ENCODE measurements at regions not wholly inside any gene's neighbourhood (a gene's known extent, or its start where the extent isn't known, plus 50 kb on each side); places are given as distances from the start of the nearest gene placed in this dataset.

DNA sequence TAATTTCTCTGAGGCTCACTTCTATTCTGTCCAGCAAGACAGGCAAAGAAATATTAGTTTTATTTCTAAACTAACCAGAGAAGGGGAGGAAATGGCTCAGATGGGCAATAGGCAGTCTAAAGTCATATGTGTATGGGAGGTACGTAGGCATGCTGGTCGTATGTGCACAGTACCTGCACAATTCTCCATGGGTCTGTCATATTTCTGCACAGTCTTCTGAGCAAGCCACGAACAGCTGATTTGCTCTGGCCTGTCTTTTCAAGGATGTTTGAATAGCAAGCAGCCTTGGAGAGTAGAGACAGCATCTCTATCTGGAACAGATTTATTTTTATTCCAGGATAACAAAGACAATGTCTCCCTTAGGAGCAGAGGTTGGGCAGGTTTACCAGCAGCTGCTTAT, 92.1 kb downstream of the SLC25A47 start:
- Histone ChIP-seq H3K36me3 (no peaks in the 10 kb centered on the region), H3K4me3 (no peak overlapping the region), H3K4me1 (no peaks in the 10 kb centered on the region), H3K9me3 (no peaks in the 10 kb centered on the region), H3K27ac (no peak overlapping the region), H3K27me3 (no peaks in the 10 kb centered on the region)
- TF ChIP-seq, protein P1, sequence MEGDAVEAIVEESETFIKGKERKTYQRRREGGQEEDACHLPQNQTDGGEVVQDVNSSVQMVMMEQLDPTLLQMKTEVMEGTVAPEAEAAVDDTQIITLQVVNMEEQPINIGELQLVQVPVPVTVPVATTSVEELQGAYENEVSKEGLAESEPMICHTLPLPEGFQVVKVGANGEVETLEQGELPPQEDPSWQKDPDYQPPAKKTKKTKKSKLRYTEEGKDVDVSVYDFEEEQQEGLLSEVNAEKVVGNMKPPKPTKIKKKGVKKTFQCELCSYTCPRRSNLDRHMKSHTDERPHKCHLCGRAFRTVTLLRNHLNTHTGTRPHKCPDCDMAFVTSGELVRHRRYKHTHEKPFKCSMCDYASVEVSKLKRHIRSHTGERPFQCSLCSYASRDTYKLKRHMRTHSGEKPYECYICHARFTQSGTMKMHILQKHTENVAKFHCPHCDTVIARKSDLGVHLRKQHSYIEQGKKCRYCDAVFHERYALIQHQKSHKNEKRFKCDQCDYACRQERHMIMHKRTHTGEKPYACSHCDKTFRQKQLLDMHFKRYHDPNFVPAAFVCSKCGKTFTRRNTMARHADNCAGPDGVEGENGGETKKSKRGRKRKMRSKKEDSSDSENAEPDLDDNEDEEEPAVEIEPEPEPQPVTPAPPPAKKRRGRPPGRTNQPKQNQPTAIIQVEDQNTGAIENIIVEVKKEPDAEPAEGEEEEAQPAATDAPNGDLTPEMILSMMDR (IDR thresholded peaks at IDR 0.05), result no peak
- intact Hi-C loops (cut with DNase I; ENCODE audit: low total_unique reads), result no loop called here
- DNase-seq, result no peak

DNA sequence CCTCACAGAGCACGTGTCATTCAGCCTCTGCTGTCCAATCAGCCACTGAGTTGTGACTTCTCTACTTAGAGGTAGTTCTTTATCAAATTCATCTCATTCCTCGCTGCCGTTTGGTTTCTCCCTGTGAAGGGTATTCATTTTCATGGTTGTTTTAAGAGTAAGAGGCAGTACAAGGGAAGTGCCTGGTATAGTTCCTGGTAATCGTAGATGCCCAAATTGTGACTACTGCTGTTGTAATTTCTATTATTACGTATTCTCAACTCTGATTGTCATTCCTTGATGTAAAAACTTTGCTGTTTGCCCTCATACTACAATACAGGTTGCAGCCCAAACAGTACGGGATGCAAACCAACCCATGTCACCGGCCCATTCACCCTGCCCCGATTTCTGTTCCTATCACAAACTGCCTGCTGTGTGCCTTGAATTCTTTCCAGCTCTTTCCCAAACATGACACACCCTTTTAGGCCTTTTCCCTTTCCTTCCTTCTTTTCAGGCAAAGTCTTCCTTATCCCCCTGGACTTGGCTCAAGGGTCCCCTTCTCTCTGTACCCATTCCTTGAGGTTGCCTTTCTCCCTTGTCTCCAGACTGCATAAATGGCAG, 93.0 kb downstream of the SLC25A47 start:
- H3K4me1 ChIP-seq, result no peaks in the 10 kb centered on the region
- H3K4me3 ChIP-seq, result no peak overlapping the region
- H3K27ac ChIP-seq, result no peak overlapping the region
- H3K9me3 ChIP-seq, result no peaks in the 10 kb centered on the region
- DNase-seq, result no peak
- intact Hi-C loops (cut with DNase I; ENCODE audit: low total_unique reads), result no loop called here
- TF ChIP-seq, protein P1 (IDR thresholded peaks at IDR 0.05), result no peak
- H3K36me3 ChIP-seq, result no peaks in the 10 kb centered on the region
- H3K27me3 ChIP-seq, result no peaks in the 10 kb centered on the region

DNA sequence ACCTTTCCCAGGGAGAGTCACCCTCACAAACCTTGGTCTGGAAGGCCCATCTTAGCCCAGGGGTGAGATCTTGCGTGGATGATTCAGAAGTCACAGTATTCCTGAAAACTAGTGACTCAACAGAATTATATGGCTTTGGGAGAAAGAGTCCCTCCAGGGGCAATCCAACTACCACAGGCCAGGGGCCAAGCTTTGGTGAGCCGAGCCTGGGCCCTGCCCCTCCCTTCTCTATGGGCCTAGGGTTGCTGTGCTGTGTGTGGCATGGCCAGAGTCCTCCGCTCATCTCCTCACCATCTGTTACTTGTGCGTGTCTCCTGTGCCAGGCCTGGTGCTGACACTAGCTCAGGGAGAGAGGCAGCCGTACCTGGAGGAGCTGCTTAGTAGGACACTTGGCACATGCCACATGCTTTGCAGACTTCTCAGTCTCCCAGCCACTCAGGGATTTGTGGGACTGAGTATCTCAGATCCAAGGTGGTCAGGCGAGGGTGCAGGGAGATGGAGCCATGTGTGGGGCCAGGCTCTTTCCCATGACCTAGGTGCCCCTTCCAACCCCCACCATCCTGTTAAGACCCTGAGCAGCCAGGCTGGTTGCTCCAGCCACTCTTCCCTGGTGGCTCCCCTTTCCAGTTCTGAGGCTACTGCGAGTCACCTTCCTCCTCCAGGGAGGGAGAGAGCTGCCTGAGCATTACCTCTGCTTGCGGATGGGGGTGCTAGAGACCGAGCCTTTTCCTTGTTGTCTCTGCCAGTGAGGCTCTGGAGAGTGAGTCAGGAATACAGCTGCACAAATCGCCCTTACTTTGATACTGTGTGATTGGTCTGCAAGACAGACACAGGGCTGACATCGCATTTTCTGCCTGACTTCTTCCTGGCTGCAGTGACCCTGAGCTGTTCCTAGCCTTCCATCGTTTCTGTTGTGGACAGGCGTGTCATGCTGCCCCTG, 94.1 kb downstream of the SLC25A47 start:
- TF ChIP-seq, protein P1 (IDR thresholded peaks at IDR 0.05), result no peak
- Histone ChIP-seq H3K4me3 (no peak overlapping the region), H3K27me3 (no peaks in the 10 kb centered on the region), H3K27ac (no peak overlapping the region), H3K36me3 (no peaks in the 10 kb centered on the region), H3K9me3 (no peaks in the 10 kb centered on the region), H3K4me1 (no peaks in the 10 kb centered on the region)
- intact Hi-C loops (cut with DNase I; ENCODE audit: low total_unique reads), result no loop called here
- no peak for DNase-seq

DNA sequence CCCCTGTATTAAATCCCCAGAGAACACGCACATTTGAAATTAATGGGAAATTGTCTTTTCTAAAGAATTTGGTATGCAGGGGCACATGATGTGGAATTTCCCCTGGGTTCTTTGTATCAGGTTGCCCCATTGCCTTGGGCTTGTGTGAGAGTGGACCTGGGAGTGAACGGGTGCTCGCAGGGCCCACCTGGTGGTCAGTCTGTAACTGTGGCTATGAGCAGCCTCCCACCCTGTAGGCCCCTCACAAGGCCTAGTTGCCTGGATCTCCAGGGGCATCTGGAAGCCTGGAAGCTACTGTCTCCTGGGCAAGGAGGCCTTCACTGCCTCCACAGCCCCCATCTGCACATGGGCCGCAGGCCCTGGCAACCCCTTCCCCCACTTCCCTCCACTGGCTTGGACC, 96.7 kb downstream of the SLC25A47 start:
- Histone ChIP-seq H3K36me3 (no peaks in the 10 kb centered on the region), H3K4me1 (no peaks in the 10 kb centered on the region), H3K4me3 (no peak overlapping the region), H3K27ac (no peak overlapping the region), H3K27me3 (no peaks in the 10 kb centered on the region), H3K9me3 (no peaks in the 10 kb centered on the region)
- DNase-seq, result no peak
- TF ChIP-seq, protein P1 (IDR thresholded peaks at IDR 0.05), result no peak
- intact Hi-C loops (cut with DNase I; ENCODE audit: low total_unique reads), result no loop called here

DNA sequence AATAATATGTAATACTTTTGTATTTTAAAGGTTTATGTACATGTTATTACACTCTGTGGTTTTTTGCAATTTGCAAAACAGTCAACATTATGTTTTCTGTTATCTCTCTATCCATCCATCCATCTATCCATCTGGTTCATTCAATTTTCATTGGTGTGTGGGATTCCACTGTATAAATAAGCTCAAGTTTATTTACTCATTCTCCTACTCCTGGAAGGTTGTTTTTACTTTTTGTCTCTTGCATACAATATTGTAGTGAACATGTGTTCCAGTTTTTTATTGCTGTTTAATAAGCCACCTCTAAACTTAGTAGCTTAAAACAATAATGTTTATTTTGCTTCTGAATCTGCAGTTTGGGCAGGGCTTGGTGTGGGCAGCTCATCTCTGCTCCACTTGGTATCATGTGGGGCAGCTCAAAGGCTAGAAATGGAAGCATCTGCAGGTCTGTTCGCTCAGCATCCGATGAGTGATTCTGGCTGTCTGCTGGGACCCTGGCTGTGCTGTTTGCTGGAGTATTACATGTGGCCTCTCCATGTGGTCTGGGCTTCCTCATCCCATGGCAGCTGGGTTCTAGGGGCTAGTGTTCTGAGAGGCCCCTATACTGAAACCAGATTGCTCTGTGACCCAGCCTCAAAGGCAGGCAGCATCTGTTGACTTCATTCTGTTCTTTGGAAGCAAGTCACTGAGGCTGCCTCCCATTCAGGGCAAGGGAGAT, 98.8 kb downstream of the SLC25A47 start:
- H3K9me3 ChIP-seq, result no peaks in the 10 kb centered on the region
- H3K4me3 ChIP-seq, result no peak overlapping the region
- TF ChIP-seq, protein P1 (IDR thresholded peaks at IDR 0.05), result no peak
- H3K27me3 ChIP-seq, result no peaks in the 10 kb centered on the region
- no peaks in the 10 kb centered on the region for H3K36me3 ChIP-seq
- no peaks in the 10 kb centered on the region for H3K4me1 ChIP-seq
- no peak overlapping the region for H3K27ac ChIP-seq
- intact Hi-C loops (cut with DNase I; ENCODE audit: low total_unique reads), result no loop called here
- no peak for DNase-seq
